WTC11 (cell line): ENCODE measurements at regions not wholly inside any gene's neighbourhood (a gene's known extent, or its start where the extent isn't known, plus 50 kb on each side); places are given as distances from the start of the nearest gene placed in this dataset.

ENCODE experiments used
- CREB1 ChIP-seq: sonication (generic); formaldehyde crosslinking; IDR thresholded peaks from 2 replicates; pipeline ENCODE4 v1.8.0; 2023; ENCODE audit warnings: mild to moderate bottlenecking, missing genetic modification reagents
- FOXJ3 ChIP-seq: sonication (generic); formaldehyde crosslinking; IDR thresholded peaks from 2 replicates; pipeline ENCODE4 v1.9.0; 2021; ENCODE audit warnings: missing genetic modification reagents, mild to moderate bottlenecking, borderline replicate concordance
- IRF2 ChIP-seq: sonication (generic); formaldehyde crosslinking; IDR thresholded peaks from 2 replicates; pipeline ENCODE4 v1.8.0; 2022; ENCODE audit warnings: low read depth, missing genetic modification reagents, borderline replicate concordance
- RELA ChIP-seq: sonication (generic); formaldehyde crosslinking; IDR thresholded peaks from 2 replicates; pipeline ENCODE4 v1.8.1; 2022; ENCODE audit warnings: missing genetic modification reagents, mild to moderate bottlenecking, borderline replicate concordance
- SMAD3 ChIP-seq: sonication (generic); formaldehyde crosslinking; IDR thresholded peaks from 2 replicates; pipeline ENCODE4 v1.8.0; 2022; ENCODE audit warnings: missing genetic modification reagents, mild to moderate bottlenecking, borderline replicate concordance
- SP1 ChIP-seq: sonication (generic); formaldehyde crosslinking; conservative IDR thresholded peaks from 2 replicates; pipeline ENCODE4 v1.8.1; 2022; ENCODE audit warnings: missing genetic modification reagents
- ZNF138 ChIP-seq: sonication (generic); formaldehyde crosslinking; conservative IDR thresholded peaks from 2 replicates; pipeline ENCODE4 v1.8.1; 2022; ENCODE audit warnings: mild to moderate bottlenecking, moderate library complexity, missing genetic modification reagents
- ZNF396 ChIP-seq: fragments of 250-450 bp; sonication (Bioruptor Pico); IDR thresholded peaks from 2 replicates; pipeline ENCODE4 v1.8.0; 2021; ENCODE audit warnings: mild to moderate bottlenecking, moderate library complexity, borderline replicate concordance
- TF ChIP-seq, protein P1 (sequence below): fragments of 200-600 bp; IDR thresholded peaks from 2 replicates; pipeline ENCODE4 v1.8.0; 2022; ENCODE audit warnings: antibody characterized with exemption
- TF ChIP-seq, protein P2 (sequence below): sonication (generic); formaldehyde crosslinking; conservative IDR thresholded peaks from 2 replicates; pipeline ENCODE4 v1.8.1; 2022; ENCODE audit warnings: mild to moderate bottlenecking, missing genetic modification reagents
- TF ChIP-seq, protein P3 (sequence below): sonication (generic); formaldehyde crosslinking; IDR thresholded peaks from 2 replicates; pipeline ENCODE4 v1.8.0; 2022; ENCODE audit warnings: mild to moderate bottlenecking, missing genetic modification reagents

DNA sequence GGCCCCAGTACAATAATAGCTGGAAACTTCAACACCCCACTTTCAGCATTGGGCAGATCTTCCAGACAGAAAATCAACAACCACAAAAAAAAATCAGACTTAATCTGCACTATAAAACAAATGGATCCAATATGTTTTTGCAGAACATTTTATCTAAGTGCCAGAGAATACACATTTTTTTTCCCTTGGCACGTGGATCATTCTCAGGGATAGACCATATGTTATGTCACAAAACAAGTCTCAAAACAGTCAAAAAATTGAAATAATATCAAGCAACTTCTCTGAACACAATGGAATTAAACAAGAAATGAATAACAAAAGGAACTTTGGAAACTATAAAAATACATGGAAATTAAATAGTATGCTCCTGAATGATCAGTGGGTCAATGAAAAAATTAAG lies 576.3 kb downstream of the PCDH19 start:
- TF ChIP-seq, protein P1, sequence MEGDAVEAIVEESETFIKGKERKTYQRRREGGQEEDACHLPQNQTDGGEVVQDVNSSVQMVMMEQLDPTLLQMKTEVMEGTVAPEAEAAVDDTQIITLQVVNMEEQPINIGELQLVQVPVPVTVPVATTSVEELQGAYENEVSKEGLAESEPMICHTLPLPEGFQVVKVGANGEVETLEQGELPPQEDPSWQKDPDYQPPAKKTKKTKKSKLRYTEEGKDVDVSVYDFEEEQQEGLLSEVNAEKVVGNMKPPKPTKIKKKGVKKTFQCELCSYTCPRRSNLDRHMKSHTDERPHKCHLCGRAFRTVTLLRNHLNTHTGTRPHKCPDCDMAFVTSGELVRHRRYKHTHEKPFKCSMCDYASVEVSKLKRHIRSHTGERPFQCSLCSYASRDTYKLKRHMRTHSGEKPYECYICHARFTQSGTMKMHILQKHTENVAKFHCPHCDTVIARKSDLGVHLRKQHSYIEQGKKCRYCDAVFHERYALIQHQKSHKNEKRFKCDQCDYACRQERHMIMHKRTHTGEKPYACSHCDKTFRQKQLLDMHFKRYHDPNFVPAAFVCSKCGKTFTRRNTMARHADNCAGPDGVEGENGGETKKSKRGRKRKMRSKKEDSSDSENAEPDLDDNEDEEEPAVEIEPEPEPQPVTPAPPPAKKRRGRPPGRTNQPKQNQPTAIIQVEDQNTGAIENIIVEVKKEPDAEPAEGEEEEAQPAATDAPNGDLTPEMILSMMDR: no peak
- TF ChIP-seq, protein P2, sequence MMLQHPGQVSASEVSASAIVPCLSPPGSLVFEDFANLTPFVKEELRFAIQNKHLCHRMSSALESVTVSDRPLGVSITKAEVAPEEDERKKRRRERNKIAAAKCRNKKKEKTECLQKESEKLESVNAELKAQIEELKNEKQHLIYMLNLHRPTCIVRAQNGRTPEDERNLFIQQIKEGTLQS (CRISPR knock-in tag): no peak
- TF ChIP-seq SP1 (no peak), FOXJ3 (CRISPR knock-in tag) (no peak), ZNF396 (CRISPR knock-in tag) (no peak), SMAD3 (CRISPR knock-in tag) (no peak), CREB1 (CRISPR knock-in tag) (no peak), ZNF138 (no peak), RELA (CRISPR knock-in tag) (no peak), IRF2 (CRISPR knock-in tag) (no peak)
- TF ChIP-seq, protein P3, sequence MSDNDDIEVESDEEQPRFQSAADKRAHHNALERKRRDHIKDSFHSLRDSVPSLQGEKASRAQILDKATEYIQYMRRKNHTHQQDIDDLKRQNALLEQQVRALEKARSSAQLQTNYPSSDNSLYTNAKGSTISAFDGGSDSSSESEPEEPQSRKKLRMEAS: no peak
